ENCODE measurements at regions not wholly inside any gene's neighbourhood (a gene's known extent, or its start where the extent isn't known, plus 50 kb on each side); places are given as distances from the start of the nearest gene placed in this dataset.

DNA sequence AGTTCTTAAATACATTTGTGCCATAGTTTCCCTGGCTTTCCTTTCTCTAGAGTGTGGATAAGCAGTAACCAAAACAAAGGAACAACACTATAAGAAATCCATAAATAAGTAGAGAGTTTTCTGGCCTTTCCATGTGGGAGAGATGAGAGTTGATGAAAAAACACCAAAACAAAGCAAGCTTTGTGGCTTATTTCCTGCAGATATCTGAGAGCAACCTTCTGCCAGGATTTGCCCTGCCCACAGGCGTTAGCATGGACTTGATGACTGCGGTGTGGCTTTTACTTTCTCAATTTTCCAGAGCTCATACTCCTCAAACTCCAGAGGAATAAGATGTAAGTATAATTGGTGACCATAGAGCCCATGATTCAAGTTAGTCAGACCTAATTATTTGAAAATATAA is 194.9 kb downstream of the RAP2B start:
- no peak for DNase-seq (ENCODE audit: low spot score)
- Histone ChIP-seq H3K36me3 (no peaks in the 10 kb centered on the region), H3K27me3 (replicated peaks; ENCODE audit: insufficient read depth) (no peaks in the 10 kb centered on the region), H3K4me3 (no peak overlapping the region), H3K27ac (no peak overlapping the region), H3K9me3 (no peaks in the 10 kb centered on the region), H3K4me1 (replicated peaks) (no peaks in the 10 kb centered on the region)
- 84% methylated on average over 2 of the region's 2 CpGs for WGBS
- intact Hi-C loops (cut with DNase I): no loop called here
- TF ChIP-seq POLR2A (IDR thresholded peaks at IDR 0.05) (no peak), POLR2AphosphoS5 (IDR thresholded peaks at IDR 0.05) (no peak)
- TF ChIP-seq, protein P1, sequence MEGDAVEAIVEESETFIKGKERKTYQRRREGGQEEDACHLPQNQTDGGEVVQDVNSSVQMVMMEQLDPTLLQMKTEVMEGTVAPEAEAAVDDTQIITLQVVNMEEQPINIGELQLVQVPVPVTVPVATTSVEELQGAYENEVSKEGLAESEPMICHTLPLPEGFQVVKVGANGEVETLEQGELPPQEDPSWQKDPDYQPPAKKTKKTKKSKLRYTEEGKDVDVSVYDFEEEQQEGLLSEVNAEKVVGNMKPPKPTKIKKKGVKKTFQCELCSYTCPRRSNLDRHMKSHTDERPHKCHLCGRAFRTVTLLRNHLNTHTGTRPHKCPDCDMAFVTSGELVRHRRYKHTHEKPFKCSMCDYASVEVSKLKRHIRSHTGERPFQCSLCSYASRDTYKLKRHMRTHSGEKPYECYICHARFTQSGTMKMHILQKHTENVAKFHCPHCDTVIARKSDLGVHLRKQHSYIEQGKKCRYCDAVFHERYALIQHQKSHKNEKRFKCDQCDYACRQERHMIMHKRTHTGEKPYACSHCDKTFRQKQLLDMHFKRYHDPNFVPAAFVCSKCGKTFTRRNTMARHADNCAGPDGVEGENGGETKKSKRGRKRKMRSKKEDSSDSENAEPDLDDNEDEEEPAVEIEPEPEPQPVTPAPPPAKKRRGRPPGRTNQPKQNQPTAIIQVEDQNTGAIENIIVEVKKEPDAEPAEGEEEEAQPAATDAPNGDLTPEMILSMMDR (IDR thresholded peaks at IDR 0.05): no peak

DNA sequence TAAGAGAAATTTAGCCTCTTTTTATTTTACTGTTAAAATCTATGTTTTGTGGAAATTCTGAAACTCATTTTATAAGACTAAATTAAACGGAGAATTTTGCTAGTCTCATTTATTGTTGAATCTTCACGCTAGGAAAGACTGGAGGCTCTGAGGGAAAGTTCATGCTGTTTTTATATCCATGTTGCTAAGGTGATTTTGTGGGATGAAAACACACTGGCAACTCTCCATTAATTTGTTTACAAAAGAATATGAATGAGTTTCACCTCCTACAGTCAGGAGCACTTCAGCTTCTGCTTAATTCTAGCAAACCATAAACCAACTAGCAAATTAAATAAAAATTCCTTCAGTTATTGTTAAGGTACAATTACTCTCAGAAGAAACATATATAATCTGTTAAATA is 195.4 kb downstream of the RAP2B start:
- Histone ChIP-seq H3K36me3 (no peaks in the 10 kb centered on the region), H3K9me3 (no peaks in the 10 kb centered on the region), H3K27me3 (replicated peaks; ENCODE audit: insufficient read depth) (no peaks in the 10 kb centered on the region), H3K4me3 (no peak overlapping the region), H3K27ac (no peak overlapping the region), H3K4me1 (replicated peaks) (no peaks in the 10 kb centered on the region)
- DNase-seq (ENCODE audit: low spot score): no peak
- TF ChIP-seq, protein P1 (IDR thresholded peaks at IDR 0.05): no peak
- TF ChIP-seq POLR2AphosphoS5 (IDR thresholded peaks at IDR 0.05): no peak
- TF ChIP-seq POLR2A (IDR thresholded peaks at IDR 0.05): no peak
- intact Hi-C loops (cut with DNase I): no loop called here
- 35% methylated on average over 2 of the region's 2 CpGs for WGBS

DNA sequence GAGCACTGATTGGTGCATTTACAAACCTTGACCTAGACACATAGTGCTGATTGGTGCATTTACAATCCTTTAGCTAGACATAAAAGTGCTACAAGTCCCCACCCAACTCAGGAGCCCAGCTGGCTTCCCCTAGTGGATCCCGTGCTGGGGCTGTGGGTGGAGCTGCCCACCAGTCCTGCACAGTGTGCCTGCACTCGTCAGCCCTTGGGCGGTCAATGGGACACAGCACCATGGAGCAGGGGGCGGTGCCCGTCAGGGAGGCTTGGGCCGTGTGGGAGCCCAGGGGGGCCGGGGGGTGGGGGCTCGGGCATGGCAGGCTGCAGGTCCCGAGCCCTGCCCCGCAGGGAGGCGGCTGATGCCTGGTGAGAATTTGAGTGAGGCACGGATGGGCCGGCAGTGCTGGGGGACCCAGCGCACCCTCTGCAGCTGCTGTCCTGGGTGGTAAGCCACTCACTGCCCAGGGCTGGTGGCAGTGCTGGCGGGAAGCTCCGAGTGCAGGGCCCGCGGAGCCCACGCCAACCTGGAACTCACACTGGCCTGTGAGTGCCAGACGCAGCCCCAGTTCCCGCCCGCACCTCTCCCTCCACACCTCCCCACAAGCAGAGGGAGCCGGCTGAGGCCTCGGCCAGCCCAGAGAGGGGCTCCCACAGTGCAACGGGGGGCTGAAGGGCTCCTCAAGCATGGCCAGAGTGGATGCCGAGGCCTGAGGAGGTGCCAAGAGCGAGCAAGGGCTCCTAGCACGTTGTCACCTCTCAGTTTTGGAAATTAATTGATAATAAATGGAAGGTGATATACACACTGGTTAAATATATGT is 207.7 kb downstream of the RAP2B start:
- H3K36me3 ChIP-seq: no peaks in the 10 kb centered on the region
- no peak for DNase-seq (ENCODE audit: low spot score)
- H3K4me1 ChIP-seq (replicated peaks): no peaks in the 10 kb centered on the region
- H3K27me3 ChIP-seq (replicated peaks; ENCODE audit: insufficient read depth): no peaks in the 10 kb centered on the region
- intact Hi-C loops (cut with DNase I): no loop called here
- TF ChIP-seq POLR2AphosphoS5 (IDR thresholded peaks at IDR 0.05): no peak
- TF ChIP-seq POLR2A (IDR thresholded peaks at IDR 0.05): no peak
- TF ChIP-seq, protein P1 (IDR thresholded peaks at IDR 0.05): no peak
- H3K4me3 ChIP-seq: no peak overlapping the region
- WGBS: 95% methylated on average over 25 of the region's 28 CpGs
- no peak overlapping the region for H3K27ac ChIP-seq
- no peaks in the 10 kb centered on the region for H3K9me3 ChIP-seq

DNA sequence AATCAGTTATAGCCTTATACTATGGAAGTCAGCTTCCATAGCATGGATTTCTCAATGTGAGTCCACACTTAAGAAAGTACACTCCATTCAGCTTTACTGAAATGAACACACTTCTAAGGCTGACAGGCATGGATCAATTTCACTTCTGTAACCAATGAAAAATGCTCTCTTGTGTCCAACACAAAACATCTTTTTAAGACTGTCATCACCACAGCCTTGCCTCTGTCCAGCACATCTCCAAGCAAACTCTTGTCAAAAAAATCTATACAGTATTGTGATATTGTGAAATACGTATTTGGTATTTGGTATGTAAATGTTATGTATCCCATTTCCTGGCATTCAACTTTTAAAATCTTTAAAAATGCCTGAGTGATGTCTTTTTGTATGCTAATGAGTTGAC is 208.7 kb downstream of the RAP2B start:
- Histone ChIP-seq H3K27ac (no peak overlapping the region), H3K4me1 (replicated peaks) (no peaks in the 10 kb centered on the region), H3K36me3 (no peaks in the 10 kb centered on the region), H3K9me3 (no peaks in the 10 kb centered on the region), H3K4me3 (no peak overlapping the region), H3K27me3 (replicated peaks; ENCODE audit: insufficient read depth) (no peaks in the 10 kb centered on the region)
- no peak for DNase-seq (ENCODE audit: low spot score)
- 85% methylated on average over 1 of the region's 1 CpG for WGBS
- TF ChIP-seq, protein P1 (IDR thresholded peaks at IDR 0.05): no peak
- TF ChIP-seq POLR2A (IDR thresholded peaks at IDR 0.05) (no peak), POLR2AphosphoS5 (IDR thresholded peaks at IDR 0.05) (no peak)
- intact Hi-C loops (cut with DNase I): no loop called here

DNA sequence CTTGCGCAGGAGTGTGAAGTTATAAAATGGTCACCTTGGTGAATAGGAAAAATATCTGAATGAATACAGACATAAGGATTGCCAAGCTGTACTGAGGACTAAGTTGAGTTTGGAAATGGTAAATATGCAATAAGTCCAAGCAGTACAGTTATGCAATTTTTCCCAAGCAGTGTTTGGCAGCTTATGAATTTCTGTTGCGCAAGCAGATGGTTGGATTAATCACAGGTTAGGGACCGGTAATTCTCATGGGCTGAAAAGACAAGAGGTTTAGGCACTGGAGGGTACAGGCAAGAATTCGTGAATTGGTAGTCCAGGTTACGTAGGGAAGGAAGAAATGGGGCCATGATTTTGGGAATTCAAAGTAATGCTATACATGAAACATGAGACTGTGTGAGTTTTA is 210.3 kb downstream of the RAP2B start:
- 92% methylated on average over 5 of the region's 5 CpGs for WGBS
- H3K9me3 ChIP-seq: no peaks in the 10 kb centered on the region
- no peaks in the 10 kb centered on the region for H3K36me3 ChIP-seq
- H3K4me1 ChIP-seq (replicated peaks): no peaks in the 10 kb centered on the region
- H3K27me3 ChIP-seq (replicated peaks; ENCODE audit: insufficient read depth): no peaks in the 10 kb centered on the region
- no peak overlapping the region for H3K4me3 ChIP-seq
- intact Hi-C loops (cut with DNase I): no loop called here
- no peak overlapping the region for H3K27ac ChIP-seq
- DNase-seq (ENCODE audit: low spot score): no peak
- no peak for TF ChIP-seq POLR2AphosphoS5 (IDR thresholded peaks at IDR 0.05)
- no peak for TF ChIP-seq POLR2A (IDR thresholded peaks at IDR 0.05)
- TF ChIP-seq, protein P1 (IDR thresholded peaks at IDR 0.05): no peak
